ENCODE measurements at regions not wholly inside any gene's neighbourhood (a gene's known extent, or its start where the extent isn't known, plus 50 kb on each side); places are given as distances from the start of the nearest gene placed in this dataset.

DNA sequence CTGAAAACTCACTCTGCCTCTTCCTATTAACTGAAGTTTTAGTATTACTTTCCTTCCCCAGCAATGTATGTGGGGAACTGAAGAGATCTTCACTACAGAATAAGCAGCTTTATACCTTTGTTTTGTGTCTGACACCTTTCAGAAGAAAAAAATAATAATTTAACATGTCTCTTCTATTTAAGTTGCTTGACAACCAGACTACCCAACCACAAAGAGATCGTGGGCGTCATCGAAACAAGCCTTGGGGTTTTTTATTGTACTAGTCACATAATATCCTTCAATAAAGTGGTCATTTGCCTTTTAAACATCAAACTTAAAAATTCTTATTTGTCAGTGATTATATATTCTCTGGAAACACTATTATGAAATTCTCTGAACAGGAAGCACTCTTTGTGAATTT is 123.7 kb downstream of the CHD9NB start:
- TF ChIP-seq, protein P1, sequence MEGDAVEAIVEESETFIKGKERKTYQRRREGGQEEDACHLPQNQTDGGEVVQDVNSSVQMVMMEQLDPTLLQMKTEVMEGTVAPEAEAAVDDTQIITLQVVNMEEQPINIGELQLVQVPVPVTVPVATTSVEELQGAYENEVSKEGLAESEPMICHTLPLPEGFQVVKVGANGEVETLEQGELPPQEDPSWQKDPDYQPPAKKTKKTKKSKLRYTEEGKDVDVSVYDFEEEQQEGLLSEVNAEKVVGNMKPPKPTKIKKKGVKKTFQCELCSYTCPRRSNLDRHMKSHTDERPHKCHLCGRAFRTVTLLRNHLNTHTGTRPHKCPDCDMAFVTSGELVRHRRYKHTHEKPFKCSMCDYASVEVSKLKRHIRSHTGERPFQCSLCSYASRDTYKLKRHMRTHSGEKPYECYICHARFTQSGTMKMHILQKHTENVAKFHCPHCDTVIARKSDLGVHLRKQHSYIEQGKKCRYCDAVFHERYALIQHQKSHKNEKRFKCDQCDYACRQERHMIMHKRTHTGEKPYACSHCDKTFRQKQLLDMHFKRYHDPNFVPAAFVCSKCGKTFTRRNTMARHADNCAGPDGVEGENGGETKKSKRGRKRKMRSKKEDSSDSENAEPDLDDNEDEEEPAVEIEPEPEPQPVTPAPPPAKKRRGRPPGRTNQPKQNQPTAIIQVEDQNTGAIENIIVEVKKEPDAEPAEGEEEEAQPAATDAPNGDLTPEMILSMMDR (conservative IDR thresholded peaks at IDR 0.05; ENCODE audit: low read length): no peak
- no peak for TF ChIP-seq EZH2phosphoT487 (IDR thresholded peaks at IDR 0.05; ENCODE audit: borderline replicate concordance)

All from Loucy (cell line).